DND-41 (cell line): ENCODE measurements at regions not wholly inside any gene's neighbourhood (a gene's known extent, or its start where the extent isn't known, plus 50 kb on each side); places are given as distances from the start of the nearest gene placed in this dataset.

Experiments used
- ATAC-seq: fragments of 200-7000 bp; cut with Tn5 transposase; 3 replicates; pipeline ENCODE4 v1.9.1; 2021; ENCODE audit warnings: low read depth; ENCODE audit not compliant: insufficient read depth
- DNase-seq: peaks from one replicate; pipeline ENCODE4 v3.0.0-alpha.2; 2020
- H2AFZ ChIP-seq: 2 replicates; pipeline ENCODE4 v1.6.0; 2012; ENCODE audit warnings: low read depth, low read length
- H3K27ac ChIP-seq: 2 replicates; pipeline ENCODE4 v1.5.1; 2012; ENCODE audit warnings: low read length, inconsistent platforms
- H3K27me3 ChIP-seq: fragments of 200-600 bp; sonication (generic); 2 replicates; pipeline ENCODE4 v1.6.0; 2012; ENCODE audit warnings: low read length, mild to moderate bottlenecking, inconsistent platforms; ENCODE audit not compliant: insufficient read depth, poor library complexity
- H3K36me3 ChIP-seq: 2 replicates; pipeline ENCODE4 v1.5.1; 2012; ENCODE audit warnings: low read length, inconsistent platforms; ENCODE audit not compliant: insufficient read depth
- H3K4me1 ChIP-seq: 2 replicates; pipeline ENCODE4 v1.5.1; 2012; ENCODE audit warnings: mild to moderate bottlenecking, low read length; ENCODE audit not compliant: insufficient read depth
- H3K4me2 ChIP-seq: 2 replicates; pipeline ENCODE4 v1.6.0; 2012; ENCODE audit warnings: mild to moderate bottlenecking, moderate library complexity, low read length, inconsistent platforms; ENCODE audit not compliant: insufficient read depth
- H3K4me3 ChIP-seq, 2 experiments: fragments of 200-600 bp in 1 of 2; shearing (Covaris generic) in 1 of 2; 2 replicates each; pipeline ENCODE4 v1.5.1; 2012 to 2016; ENCODE audit warnings: inconsistent platforms in 2 of 2, low read length in 2 of 2, mild to moderate bottlenecking in 2 of 2, low read depth in 1 of 2, moderate library complexity in 1 of 2
- H3K79me2 ChIP-seq: 2 replicates; pipeline ENCODE4 v1.6.0; 2012; ENCODE audit warnings: low read length, inconsistent platforms; ENCODE audit not compliant: insufficient read depth
- H3K9ac ChIP-seq: 2 replicates; pipeline ENCODE4 v1.6.0; 2012; ENCODE audit warnings: low read depth, mild to moderate bottlenecking, inconsistent platforms, low read length, moderate library complexity
- H3K9me3 ChIP-seq: 2 replicates; pipeline ENCODE4 v1.5.1; 2012; ENCODE audit warnings: low read length, moderate library complexity, mild to moderate bottlenecking, inconsistent platforms; ENCODE audit not compliant: insufficient read depth, severe bottlenecking
- H4K20me1 ChIP-seq: 2 replicates; pipeline ENCODE4 v1.6.0; 2012; ENCODE audit warnings: low read length; ENCODE audit not compliant: insufficient read depth
- CTCF ChIP-seq: IDR thresholded peaks from 2 replicates; pipeline ENCODE4 v1.5.1; 2012; ENCODE audit warnings: borderline replicate concordance, low read length, moderate library complexity, mild to moderate bottlenecking; ENCODE audit not compliant: poor library complexity, severe bottlenecking; ENCODE audit errors: extremely low read depth
- EZH2 ChIP-seq: IDR thresholded peaks from 3 replicates; pipeline ENCODE4 v1.6.1; 2012; ENCODE audit warnings: borderline replicate concordance, low read depth, mild to moderate bottlenecking, moderate library complexity, low read length, inconsistent platforms; ENCODE audit not compliant: severe bottlenecking

DNA sequence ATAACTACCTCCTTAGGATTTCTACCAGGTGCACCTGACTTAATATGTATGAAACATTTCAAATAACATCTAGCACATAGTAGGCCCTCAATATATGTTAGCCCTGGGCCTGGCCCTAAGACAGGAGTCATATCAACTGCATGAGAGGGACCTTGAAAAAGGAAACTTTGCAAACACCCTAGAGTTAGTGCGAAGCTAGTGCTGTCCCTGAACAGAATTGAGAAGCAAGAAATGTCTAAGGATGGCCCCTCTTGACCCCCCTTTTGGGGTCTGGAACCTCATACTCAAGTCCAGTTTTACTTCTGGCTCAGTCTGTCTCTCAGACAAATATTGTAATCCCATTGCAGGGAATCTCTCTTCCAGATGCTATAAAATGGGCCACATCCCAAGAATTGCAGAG, 80.5 kb downstream of the CBLN1 start:
- H3K4me2 ChIP-seq: no peak overlapping the region
- H3K27me3 ChIP-seq: no peaks in the 10 kb centered on the region
- no peak overlapping the region for H3K4me3 ChIP-seq
- no peaks in the 10 kb centered on the region for H3K79me2 ChIP-seq
- H4K20me1 ChIP-seq: no peaks in the 10 kb centered on the region
- H3K9ac ChIP-seq: no peak overlapping the region
- no peaks in the 10 kb centered on the region for H3K4me1 ChIP-seq
- H3K27ac ChIP-seq: no peak overlapping the region
- TF ChIP-seq EZH2 (no peak), CTCF (no peak)
- DNase-seq: no peak
- H3K9me3 ChIP-seq: no peaks in the 10 kb centered on the region
- no peak for ATAC-seq
- no peak overlapping the region for H2AFZ ChIP-seq
- H3K36me3 ChIP-seq: no peaks in the 10 kb centered on the region

DNA sequence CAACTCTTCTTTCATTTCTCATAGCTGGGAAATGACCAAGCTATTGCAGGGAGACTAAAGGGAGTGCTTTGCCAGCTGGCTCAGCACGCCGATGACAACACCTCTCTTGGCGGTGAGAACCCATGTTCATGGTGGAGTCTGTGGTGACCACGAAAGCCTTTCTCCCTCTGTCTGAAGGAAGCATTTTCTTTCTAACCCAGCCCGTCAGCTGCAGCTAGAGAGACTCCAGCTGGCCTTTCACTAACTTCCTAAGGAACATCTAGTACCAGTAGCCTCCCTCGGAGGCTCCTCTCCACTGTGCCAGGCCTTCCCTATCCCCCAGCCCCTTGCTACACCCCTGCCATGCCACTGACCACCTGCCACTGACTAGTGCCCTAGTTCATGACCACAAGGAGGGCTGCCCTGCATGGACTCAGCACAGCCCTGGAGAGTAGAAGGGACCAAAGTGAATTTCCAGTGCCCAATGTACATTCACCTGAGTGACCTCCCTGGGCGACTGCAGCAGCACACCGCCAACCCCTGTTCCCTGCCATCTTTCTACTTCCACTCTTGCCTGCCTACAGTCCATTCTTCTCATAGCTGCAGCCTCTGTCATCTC, 81.3 kb downstream of the CBLN1 start:
- no peaks in the 10 kb centered on the region for H3K4me1 ChIP-seq
- H3K4me3 ChIP-seq: no peak overlapping the region
- H3K79me2 ChIP-seq: no peaks in the 10 kb centered on the region
- no peak overlapping the region for H3K27ac ChIP-seq
- no peaks in the 10 kb centered on the region for H4K20me1 ChIP-seq
- no peak overlapping the region for H2AFZ ChIP-seq
- H3K9me3 ChIP-seq: no peaks in the 10 kb centered on the region
- no peaks in the 10 kb centered on the region for H3K27me3 ChIP-seq
- DNase-seq: no peak
- no peak overlapping the region for H3K9ac ChIP-seq
- no peaks in the 10 kb centered on the region for H3K36me3 ChIP-seq
- TF ChIP-seq EZH2 (no peak), CTCF (no peak)
- no peak overlapping the region for H3K4me2 ChIP-seq
- no peak for ATAC-seq

- Histone ChIP-seq H3K4me3 (no peak overlapping the region), H3K9ac (no peak overlapping the region), H4K20me1 (no peaks in the 10 kb centered on the region), H3K27me3 (peaks cover 4% of the 10 kb centered on the region), H3K79me2 (no peaks in the 10 kb centered on the region), H3K27ac (no peak overlapping the region), H3K9me3 (no peaks in the 10 kb centered on the region), H3K4me2 (no peak overlapping the region), H3K4me1 (no peaks in the 10 kb centered on the region), H2AFZ (no peak overlapping the region), H3K36me3 (no peaks in the 10 kb centered on the region)
- no peak for TF ChIP-seq CTCF
- no peak for TF ChIP-seq EZH2
- DNase-seq (no peak), ATAC-seq (no peak)
Measured at GRCh38 chr16:49195237-49195548, 86.4 kb downstream of the CBLN1 start.
